ENCODE measurements at regions not wholly inside any gene's neighbourhood (a gene's known extent, or its start where the extent isn't known, plus 50 kb on each side); places are given as distances from the start of the nearest gene placed in this dataset.
A peak's percentile ranks its signal among the peaks of the same experiment; 100 is the strongest.

DNA sequence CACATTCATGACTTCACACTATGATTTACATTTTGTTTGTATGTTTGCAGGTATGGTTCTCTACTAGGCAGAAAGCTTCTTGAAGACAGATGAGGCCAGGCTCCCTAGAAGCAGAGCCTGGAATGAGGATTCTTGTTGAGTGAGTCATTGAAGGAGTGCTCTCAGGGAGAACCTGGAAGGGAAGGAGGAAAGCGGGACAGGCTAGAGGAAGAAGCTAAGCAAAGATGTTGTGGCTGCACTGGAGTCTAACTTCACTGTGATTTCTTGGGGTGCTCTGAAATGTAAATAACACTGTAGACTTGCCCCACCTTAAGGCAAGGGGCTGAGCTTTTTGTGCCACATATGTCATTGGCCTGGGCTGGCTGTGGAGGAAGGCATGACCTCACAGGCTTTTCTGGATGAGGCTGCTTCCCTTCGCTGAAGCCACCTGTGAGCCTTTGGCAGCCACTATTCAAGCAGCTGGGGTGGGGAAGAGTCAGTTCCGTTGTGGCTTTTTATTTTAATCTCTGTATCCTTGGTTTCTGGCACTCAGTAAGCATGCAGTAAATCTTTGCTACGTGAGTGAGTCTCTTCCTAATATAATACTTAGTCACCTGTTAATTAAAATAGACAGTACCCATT, 307.3 kb downstream of the SV2B start:
- no peaks in the 10 kb centered on the region for H3K9me3 ChIP-seq (ENCODE audit: low read depth)
- no peak overlapping the region for H3K27ac ChIP-seq
- no peaks in the 10 kb centered on the region for H4K20me1 ChIP-seq (ENCODE audit: insufficient read depth, poor library complexity, severe bottlenecking)
- no peak overlapping the region for H3K4me3 ChIP-seq
- TF ChIP-seq EZH2 (IDR thresholded peaks at IDR 0.05; ENCODE audit: borderline replicate concordance) (no peak), EZH2phosphoT487 (IDR thresholded peaks at IDR 0.05; ENCODE audit: low read depth, severe bottlenecking, unreplicated experiment) (no peak)
- TF ChIP-seq, protein P1, sequence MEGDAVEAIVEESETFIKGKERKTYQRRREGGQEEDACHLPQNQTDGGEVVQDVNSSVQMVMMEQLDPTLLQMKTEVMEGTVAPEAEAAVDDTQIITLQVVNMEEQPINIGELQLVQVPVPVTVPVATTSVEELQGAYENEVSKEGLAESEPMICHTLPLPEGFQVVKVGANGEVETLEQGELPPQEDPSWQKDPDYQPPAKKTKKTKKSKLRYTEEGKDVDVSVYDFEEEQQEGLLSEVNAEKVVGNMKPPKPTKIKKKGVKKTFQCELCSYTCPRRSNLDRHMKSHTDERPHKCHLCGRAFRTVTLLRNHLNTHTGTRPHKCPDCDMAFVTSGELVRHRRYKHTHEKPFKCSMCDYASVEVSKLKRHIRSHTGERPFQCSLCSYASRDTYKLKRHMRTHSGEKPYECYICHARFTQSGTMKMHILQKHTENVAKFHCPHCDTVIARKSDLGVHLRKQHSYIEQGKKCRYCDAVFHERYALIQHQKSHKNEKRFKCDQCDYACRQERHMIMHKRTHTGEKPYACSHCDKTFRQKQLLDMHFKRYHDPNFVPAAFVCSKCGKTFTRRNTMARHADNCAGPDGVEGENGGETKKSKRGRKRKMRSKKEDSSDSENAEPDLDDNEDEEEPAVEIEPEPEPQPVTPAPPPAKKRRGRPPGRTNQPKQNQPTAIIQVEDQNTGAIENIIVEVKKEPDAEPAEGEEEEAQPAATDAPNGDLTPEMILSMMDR (IDR thresholded peaks at IDR 0.05; ENCODE audit: poor library complexity) = no peak
- no peaks in the 10 kb centered on the region for H3K9me2 ChIP-seq (replicated peaks; ENCODE audit: insufficient read depth)
- WGBS (ENCODE audit: low lambda C conversion rate, missing lambda C conversion rate) = 60% methylated on average over 4 of the region's 4 CpGs
- H3K79me2 ChIP-seq = no peaks in the 10 kb centered on the region
- H3K4me1 ChIP-seq (ENCODE audit: insufficient read depth) = peaks cover 6% of the 10 kb centered on the region
- no peaks in the 10 kb centered on the region for H3K36me3 ChIP-seq (replicated peaks; ENCODE audit: insufficient read depth, low read depth)
- peak; percentile 59 for DNase-seq (ENCODE audit: low spot score)
- H2AFZ ChIP-seq = no peak overlapping the region
- no peak overlapping the region for H3K4me2 ChIP-seq
- H3K27me3 ChIP-seq = no peaks in the 10 kb centered on the region

DNA sequence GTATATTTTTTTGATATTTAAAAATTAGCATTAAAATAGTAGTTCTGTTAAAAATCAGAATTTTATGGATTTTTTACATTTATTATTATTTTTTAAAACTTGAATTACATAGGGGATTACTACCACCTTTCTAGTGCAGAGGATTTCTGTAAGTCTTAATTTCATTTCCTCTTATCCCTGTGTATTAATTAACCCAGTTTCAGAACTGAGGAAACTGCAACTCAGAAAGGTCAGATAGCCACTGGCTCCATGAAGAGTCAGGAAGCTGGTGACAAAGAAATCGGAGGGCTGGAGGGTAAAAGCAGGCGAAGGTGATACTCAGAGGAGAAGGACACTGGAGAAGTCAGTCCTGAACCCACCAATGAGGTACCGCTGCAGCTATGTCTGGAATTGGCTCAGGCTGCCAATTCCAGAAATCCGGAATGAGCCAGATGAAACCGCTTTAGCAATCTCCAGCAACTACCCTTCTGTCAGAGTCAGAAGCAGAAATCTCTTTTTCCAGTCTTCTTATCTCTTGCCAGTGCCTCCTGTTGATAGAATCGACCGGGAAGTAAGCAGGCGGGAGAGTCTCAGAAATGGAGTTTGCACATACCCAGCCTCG, 308.5 kb downstream of the SV2B start:
- TF ChIP-seq, protein P1 (IDR thresholded peaks at IDR 0.05; ENCODE audit: poor library complexity) = no peak
- TF ChIP-seq EZH2phosphoT487 (IDR thresholded peaks at IDR 0.05; ENCODE audit: low read depth, severe bottlenecking, unreplicated experiment) (no peak), EZH2 (IDR thresholded peaks at IDR 0.05; ENCODE audit: borderline replicate concordance) (no peak)
- DNase-seq (ENCODE audit: low spot score) = peak; percentile 59
- H3K4me2 ChIP-seq = peak overlapping the region; percentile 23
- H3K9me3 ChIP-seq (ENCODE audit: low read depth) = no peaks in the 10 kb centered on the region
- no peaks in the 10 kb centered on the region for H3K36me3 ChIP-seq (replicated peaks; ENCODE audit: insufficient read depth, low read depth)
- H3K27ac ChIP-seq = peak overlapping the region; percentile 35
- H3K4me1 ChIP-seq (ENCODE audit: insufficient read depth) = peaks cover 6% of the 10 kb centered on the region
- no peaks in the 10 kb centered on the region for H3K9me2 ChIP-seq (replicated peaks; ENCODE audit: insufficient read depth)
- no peak overlapping the region for H3K4me3 ChIP-seq
- H3K79me2 ChIP-seq = no peaks in the 10 kb centered on the region
- WGBS (ENCODE audit: low lambda C conversion rate, missing lambda C conversion rate) = 57% methylated on average over 9 of the region's 9 CpGs
- H2AFZ ChIP-seq = no peak overlapping the region
- no peaks in the 10 kb centered on the region for H3K27me3 ChIP-seq
- no peaks in the 10 kb centered on the region for H4K20me1 ChIP-seq (ENCODE audit: insufficient read depth, poor library complexity, severe bottlenecking)

GRCh38 chr15:91409387-91409786, 309.3 kb downstream of the SV2B start:
- TF ChIP-seq EZH2 (IDR thresholded peaks at IDR 0.05; ENCODE audit: borderline replicate concordance) = no peak
- TF ChIP-seq EZH2phosphoT487 (IDR thresholded peaks at IDR 0.05; ENCODE audit: low read depth, severe bottlenecking, unreplicated experiment) = no peak
- TF ChIP-seq, protein P1 (IDR thresholded peaks at IDR 0.05; ENCODE audit: poor library complexity) = no peak
- no peaks in the 10 kb centered on the region for H3K9me2 ChIP-seq (replicated peaks; ENCODE audit: insufficient read depth)
- H3K27me3 ChIP-seq = no peaks in the 10 kb centered on the region
- H3K4me2 ChIP-seq = no peak overlapping the region
- no peaks in the 10 kb centered on the region for H3K36me3 ChIP-seq (replicated peaks; ENCODE audit: insufficient read depth, low read depth)
- no peaks in the 10 kb centered on the region for H3K79me2 ChIP-seq
- no peak overlapping the region for H2AFZ ChIP-seq
- DNase-seq (ENCODE audit: low spot score) = no peak
- no peaks in the 10 kb centered on the region for H4K20me1 ChIP-seq (ENCODE audit: insufficient read depth, poor library complexity, severe bottlenecking)
- peaks cover 6% of the 10 kb centered on the region for H3K4me1 ChIP-seq (ENCODE audit: insufficient read depth)
- H3K9me3 ChIP-seq (ENCODE audit: low read depth) = no peaks in the 10 kb centered on the region
- 82% methylated on average over 1 of the region's 1 CpG for WGBS (ENCODE audit: low lambda C conversion rate, missing lambda C conversion rate)
- H3K4me3 ChIP-seq = no peak overlapping the region
- no peak overlapping the region for H3K27ac ChIP-seq

Measured in hepatocyte (in vitro differentiated cells).